Stimulated activated memory B cell treated with anti-CD40 and anti-IgM and Interleukin-4, amounts not matched to agents 10 μg/mL and 1 μg/mL and 100 μg/mL, for 72 hours (primary cell): ENCODE measurements at regions not wholly inside any gene's neighbourhood (a gene's known extent, or its start where the extent isn't known, plus 50 kb on each side); places are given as distances from the start of the nearest gene placed in this dataset.
"Not testable (repeated sequence)": the region's sequence is repeated elsewhere in the genome, so short reads cannot be mapped to it uniquely, and the experiment has no call there.

Experiments used
- ATAC-seq: fragments of 150-1000 bp; cut with Tn5 transposase; 2 replicates; pipeline ENCODE4 v1.10.0; 2021
- H3K27ac Mint-ChIP-seq: one replicate; pipeline ENCODE4 v1.8.0; 2022; ENCODE audit warnings: mild to moderate bottlenecking, mixed read lengths
- H3K27me3 Mint-ChIP-seq: one replicate; pipeline ENCODE4 v1.8.0; 2022; ENCODE audit warnings: mixed read lengths
- H3K36me3 Mint-ChIP-seq: one replicate; pipeline ENCODE4 v1.8.0; 2022; ENCODE audit warnings: mixed read lengths
- H3K4me1 Mint-ChIP-seq: one replicate; pipeline ENCODE4 v1.8.0; 2022; ENCODE audit warnings: mixed read lengths
- H3K4me3 Mint-ChIP-seq: one replicate; pipeline ENCODE4 v1.8.0; 2022; ENCODE audit warnings: mild to moderate bottlenecking, moderate library complexity, mixed read lengths
- H3K9me3 Mint-ChIP-seq: one replicate; pipeline ENCODE4 v1.8.0; 2022; ENCODE audit warnings: mixed read lengths

- Mint-ChIP-seq H3K27me3 (peaks cover 47% of the 10 kb centered on the region), H3K4me3 (no peak overlapping the region), H3K4me1 (no peaks in the 10 kb centered on the region), H3K27ac (no peak overlapping the region), H3K36me3 (no peaks in the 10 kb centered on the region), H3K9me3 (no peaks in the 10 kb centered on the region)
- no peak for ATAC-seq
These were observed 71.5 kb upstream of the SFSWAP start for GRCh38 chr12:131639270-131639940.

- H3K27ac Mint-ChIP-seq = no peak overlapping the region
- ATAC-seq = no peak
- H3K4me1 Mint-ChIP-seq = no peaks in the 10 kb centered on the region
- H3K9me3 Mint-ChIP-seq = no peaks in the 10 kb centered on the region
- H3K27me3 Mint-ChIP-seq = peaks cover 36% of the 10 kb centered on the region
- H3K36me3 Mint-ChIP-seq = no peaks in the 10 kb centered on the region
- H3K4me3 Mint-ChIP-seq = no peak overlapping the region
These were observed 70.4 kb upstream of the SFSWAP start for GRCh38 chr12:131640525-131640924.

- no peak for ATAC-seq
- no peak overlapping the region for H3K27ac Mint-ChIP-seq
These were observed 69.6 kb upstream of the SFSWAP start for GRCh38 chr12:131641315-131641714.

GRCh38 chr12:131642101-131642540, 68.8 kb upstream of the SFSWAP start:
- Mint-ChIP-seq H3K4me3 (no peak overlapping the region), H3K9me3 (no peaks in the 10 kb centered on the region), H3K27me3 (peaks cover 24% of the 10 kb centered on the region), H3K4me1 (no peaks in the 10 kb centered on the region), H3K27ac (no peak overlapping the region), H3K36me3 (no peaks in the 10 kb centered on the region)
- no peak for ATAC-seq

More at GRCh38 chr12:131641315-131641714, 69.6 kb upstream of the SFSWAP start:
- Mint-ChIP-seq H3K27me3 (peaks cover 28% of the 10 kb centered on the region), H3K4me3 (no peak overlapping the region), H3K4me1 (no peaks in the 10 kb centered on the region), H3K9me3 (no peaks in the 10 kb centered on the region), H3K36me3 (no peaks in the 10 kb centered on the region)

GRCh38 chr12:131642771-131643170, 68.1 kb upstream of the SFSWAP start:
- H3K4me3 Mint-ChIP-seq = no peak overlapping the region
- no peak overlapping the region for H3K27ac Mint-ChIP-seq
- no peaks in the 10 kb centered on the region for H3K4me1 Mint-ChIP-seq
- H3K9me3 Mint-ChIP-seq = peaks cover 4% of the 10 kb centered on the region
- no peak for ATAC-seq
- peaks cover 21% of the 10 kb centered on the region for H3K27me3 Mint-ChIP-seq
- no peaks in the 10 kb centered on the region for H3K36me3 Mint-ChIP-seq

GRCh38 chr12:131643631-131644452, 67.0 kb upstream of the SFSWAP start:
- H3K36me3 Mint-ChIP-seq = no peaks in the 10 kb centered on the region
- no peaks in the 10 kb centered on the region for H3K4me1 Mint-ChIP-seq
- peak; percentile 24 for ATAC-seq
- no peak overlapping the region for H3K27ac Mint-ChIP-seq
- H3K9me3 Mint-ChIP-seq = peaks cover 5% of the 10 kb centered on the region
- peaks cover 13% of the 10 kb centered on the region for H3K27me3 Mint-ChIP-seq
- H3K4me3 Mint-ChIP-seq = no peak overlapping the region

- Mint-ChIP-seq H3K4me1 (no peaks in the 10 kb centered on the region), H3K27me3 (peaks cover 16% of the 10 kb centered on the region), H3K36me3 (no peaks in the 10 kb centered on the region), H3K27ac (no peak overlapping the region), H3K9me3 (peaks cover 5% of the 10 kb centered on the region), H3K4me3 (no peak overlapping the region)
- no peak for ATAC-seq
These were observed 66.4 kb upstream of the SFSWAP start for GRCh38 chr12:131644481-131644880.

- not testable (repeated sequence) for H3K4me3 Mint-ChIP-seq, H3K27ac Mint-ChIP-seq, H3K36me3 Mint-ChIP-seq, H3K9me3 Mint-ChIP-seq, ATAC-seq, H3K4me1 Mint-ChIP-seq
- H3K27me3 Mint-ChIP-seq = peaks cover 20% of the 10 kb centered on the region
These were observed 66.0 kb upstream of the SFSWAP start for GRCh38 chr12:131644917-131645316.

GRCh38 chr12:131645557-131645956, 65.3 kb upstream of the SFSWAP start:
- not testable (repeated sequence) for H3K36me3 Mint-ChIP-seq, H3K4me3 Mint-ChIP-seq, H3K27ac Mint-ChIP-seq, H3K4me1 Mint-ChIP-seq, H3K9me3 Mint-ChIP-seq, ATAC-seq
- peaks cover 24% of the 10 kb centered on the region for H3K27me3 Mint-ChIP-seq

GRCh38 chr12:131646444-131646843, 64.4 kb upstream of the SFSWAP start:
- not testable (repeated sequence) for H3K36me3 Mint-ChIP-seq, H3K27ac Mint-ChIP-seq, H3K4me1 Mint-ChIP-seq, H3K9me3 Mint-ChIP-seq, H3K4me3 Mint-ChIP-seq, ATAC-seq
- H3K27me3 Mint-ChIP-seq = peaks cover 24% of the 10 kb centered on the region

- Mint-ChIP-seq H3K4me3 (no peak overlapping the region), H3K27ac (no peak overlapping the region), H3K9me3 (peaks cover 5% of the 10 kb centered on the region), H3K4me1 (no peaks in the 10 kb centered on the region), H3K27me3 (peaks cover 22% of the 10 kb centered on the region), H3K36me3 (no peaks in the 10 kb centered on the region)
- ATAC-seq = no peak
These were observed 63.2 kb upstream of the SFSWAP start for GRCh38 chr12:131647667-131648066.

- ATAC-seq, H3K36me3 Mint-ChIP-seq, H3K4me3 Mint-ChIP-seq, H3K4me1 Mint-ChIP-seq, H3K9me3 Mint-ChIP-seq, H3K27ac Mint-ChIP-seq: not testable (repeated sequence)
- peaks cover 20% of the 10 kb centered on the region for H3K27me3 Mint-ChIP-seq
These were observed 55.3 kb upstream of the SFSWAP start for GRCh38 chr12:131655469-131656174.

GRCh38 chr12:131656796-131657195, 54.1 kb upstream of the SFSWAP start:
- not testable (repeated sequence) for H3K27ac Mint-ChIP-seq, H3K9me3 Mint-ChIP-seq, H3K4me3 Mint-ChIP-seq, ATAC-seq, H3K36me3 Mint-ChIP-seq, H3K4me1 Mint-ChIP-seq
- H3K27me3 Mint-ChIP-seq = peaks cover 21% of the 10 kb centered on the region

- H3K4me3 Mint-ChIP-seq, H3K36me3 Mint-ChIP-seq, H3K27ac Mint-ChIP-seq, H3K9me3 Mint-ChIP-seq, ATAC-seq, H3K4me1 Mint-ChIP-seq: not testable (repeated sequence)
- H3K27me3 Mint-ChIP-seq = peaks cover 29% of the 10 kb centered on the region
These were observed 52.3 kb upstream of the SFSWAP start for GRCh38 chr12:131658605-131659004.

GRCh38 chr12:131659484-131659883, 51.4 kb upstream of the SFSWAP start:
- H3K4me3 Mint-ChIP-seq, H3K9me3 Mint-ChIP-seq, H3K4me1 Mint-ChIP-seq, H3K27ac Mint-ChIP-seq, H3K36me3 Mint-ChIP-seq: not testable (repeated sequence)
- ATAC-seq = peak; percentile 17
- H3K27me3 Mint-ChIP-seq = peaks cover 29% of the 10 kb centered on the region
